DMS79 (cell line): ENCODE measurements at regions not wholly inside any gene's neighbourhood (a gene's known extent, or its start where the extent isn't known, plus 50 kb on each side); places are given as distances from the start of the nearest gene placed in this dataset.

Source experiments
- DNase-seq: peaks from one replicate; lab custom pipeline; 2025; lab: John Stamatoyannopoulos, UW

GRCh38 chr2:48258481-48259149 is 55.9 kb upstream of the FOXN2 start:
- DNase-seq = no peak

GRCh38 chr2:48259811-48260210 is 54.7 kb upstream of the FOXN2 start:
- no peak for DNase-seq

- no peak for DNase-seq
Measured at GRCh38 chr2:48264627-48265026, 49.9 kb upstream of the FOXN2 start.
